Peyer's patch (tissue), 4 donors: ENCODE measurements at regions not wholly inside any gene's neighbourhood (a gene's known extent, or its start where the extent isn't known, plus 50 kb on each side); places are given as distances from the start of the nearest gene placed in this dataset.

ENCODE experiments used
- DNase-seq, 3 donors: peaks; one replicate each; pipeline ENCODE4 v3.0.0-alpha.2; 2017 to 2019
- H3K27ac ChIP-seq, 4 donors: fragments of 200-600 bp; sonication (generic); one replicate each; pipeline ENCODE4 v1.5.1; 2016 to 2019
- H3K27me3 ChIP-seq, 2 donors: fragments of 200-600 bp; sonication (generic); one replicate each; pipeline ENCODE4 v1.5.1; 2019
- H3K36me3 ChIP-seq, 3 donors: fragments of 200-600 bp; sonication (generic); one replicate each; pipeline ENCODE4 v1.5.1; 2016 to 2019
- H3K4me1 ChIP-seq, 4 donors: fragments of 200-600 bp; sonication (generic); one replicate each; pipeline ENCODE4 v1.5.1; 2016 to 2019
- H3K4me3 ChIP-seq, 4 donors: fragments of 200-600 bp; sonication (generic); 1 replicate in 3 of 4; 2 replicates in 1 of 4; pipeline ENCODE4 v1.5.1; 2016 to 2019; ENCODE audit warnings: mild to moderate bottlenecking in 1 of 4
- H3K9me3 ChIP-seq, 4 donors: fragments of 200-600 bp; sonication (generic); one replicate each; pipeline ENCODE4 v1.5.1; 2016 to 2019; ENCODE audit warnings: mild to moderate bottlenecking in 1 of 4
- POLR2A ChIP-seq, 2 donors: fragments of 450-650 bp; IDR thresholded peaks; one replicate each; pipeline ENCODE4 v1.5.1; 2017; ENCODE audit warnings: antibody characterized with exemption in 2 of 2, mild to moderate bottlenecking in 2 of 2, moderate library complexity in 2 of 2
- TF ChIP-seq, protein P1 (sequence below), 6 experiments: fragments of 450-650 bp in 4 of 6; fragments of 200-600 bp in 2 of 6; sonication (generic) in 1 of 6; IDR thresholded peaks; one replicate each; pipeline ENCODE4 v1.5.1; 2017 to 2019; ENCODE audit warnings: antibody characterized with exemption in 6 of 6, mild to moderate bottlenecking in 3 of 6, moderate library complexity in 1 of 6

GRCh38 chr10:123422261-123422660 lies 243.9 kb upstream of the GPR26 start:
- no peak for DNase-seq
- no peaks in the 10 kb centered on the region for H3K36me3 ChIP-seq
- H3K4me1 ChIP-seq, result no peaks in the 10 kb centered on the region
- no peak overlapping the region for H3K4me3 ChIP-seq
- no peak for TF ChIP-seq POLR2A (IDR thresholded peaks at IDR 0.05)
- TF ChIP-seq, protein P1, sequence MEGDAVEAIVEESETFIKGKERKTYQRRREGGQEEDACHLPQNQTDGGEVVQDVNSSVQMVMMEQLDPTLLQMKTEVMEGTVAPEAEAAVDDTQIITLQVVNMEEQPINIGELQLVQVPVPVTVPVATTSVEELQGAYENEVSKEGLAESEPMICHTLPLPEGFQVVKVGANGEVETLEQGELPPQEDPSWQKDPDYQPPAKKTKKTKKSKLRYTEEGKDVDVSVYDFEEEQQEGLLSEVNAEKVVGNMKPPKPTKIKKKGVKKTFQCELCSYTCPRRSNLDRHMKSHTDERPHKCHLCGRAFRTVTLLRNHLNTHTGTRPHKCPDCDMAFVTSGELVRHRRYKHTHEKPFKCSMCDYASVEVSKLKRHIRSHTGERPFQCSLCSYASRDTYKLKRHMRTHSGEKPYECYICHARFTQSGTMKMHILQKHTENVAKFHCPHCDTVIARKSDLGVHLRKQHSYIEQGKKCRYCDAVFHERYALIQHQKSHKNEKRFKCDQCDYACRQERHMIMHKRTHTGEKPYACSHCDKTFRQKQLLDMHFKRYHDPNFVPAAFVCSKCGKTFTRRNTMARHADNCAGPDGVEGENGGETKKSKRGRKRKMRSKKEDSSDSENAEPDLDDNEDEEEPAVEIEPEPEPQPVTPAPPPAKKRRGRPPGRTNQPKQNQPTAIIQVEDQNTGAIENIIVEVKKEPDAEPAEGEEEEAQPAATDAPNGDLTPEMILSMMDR (IDR thresholded peaks at IDR 0.05), result no peak
- no peak overlapping the region for H3K27ac ChIP-seq
- H3K27me3 ChIP-seq, result no peaks in the 10 kb centered on the region
- no peaks in the 10 kb centered on the region for H3K9me3 ChIP-seq

GRCh38 chr10:123424537-123424936 lies 241.6 kb upstream of the GPR26 start:
- Histone ChIP-seq H3K27ac (no peak overlapping the region), H3K27me3 (no peaks in the 10 kb centered on the region), H3K4me1 (no peaks in the 10 kb centered on the region), H3K9me3 (no peaks in the 10 kb centered on the region), H3K36me3 (no peaks in the 10 kb centered on the region), H3K4me3 (no peak overlapping the region)
- no peak for TF ChIP-seq POLR2A (IDR thresholded peaks at IDR 0.05)
- TF ChIP-seq, protein P1 (IDR thresholded peaks at IDR 0.05), result no peak
- no peak for DNase-seq

DNA sequence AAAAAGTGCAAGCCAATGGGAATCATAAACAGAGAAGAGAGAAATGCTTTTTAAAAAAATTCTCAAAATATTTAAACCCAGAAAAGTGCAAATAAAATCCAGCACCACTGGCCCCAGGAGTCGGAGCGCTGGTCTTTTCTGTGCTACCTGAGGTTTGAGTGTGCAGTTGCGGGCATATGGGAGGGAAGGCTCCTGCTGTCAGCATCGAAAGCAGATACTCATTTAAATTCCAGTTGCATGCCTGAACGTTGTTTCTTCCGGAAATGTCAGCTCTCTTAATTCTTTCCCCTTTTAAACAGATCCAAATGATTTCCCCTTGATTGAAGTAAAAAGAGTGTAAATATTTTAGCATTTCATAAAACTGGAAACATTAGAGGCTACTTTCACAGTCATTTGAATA lies 240.5 kb upstream of the GPR26 start:
- TF ChIP-seq, protein P1 (IDR thresholded peaks at IDR 0.05), result no peak
- no peak for TF ChIP-seq POLR2A (IDR thresholded peaks at IDR 0.05)
- DNase-seq, result no peak
- no peaks in the 10 kb centered on the region for H3K9me3 ChIP-seq
- no peak overlapping the region for H3K27ac ChIP-seq
- no peaks in the 10 kb centered on the region for H3K27me3 ChIP-seq
- no peaks in the 10 kb centered on the region for H3K4me1 ChIP-seq
- no peaks in the 10 kb centered on the region for H3K36me3 ChIP-seq
- H3K4me3 ChIP-seq, result no peak overlapping the region

GRCh38 chr10:123427165-123427786 lies 238.9 kb upstream of the GPR26 start:
- no peaks in the 10 kb centered on the region for H3K4me1 ChIP-seq
- TF ChIP-seq POLR2A (IDR thresholded peaks at IDR 0.05), result no peak
- TF ChIP-seq, protein P1 (IDR thresholded peaks at IDR 0.05), result no peak
- no peak overlapping the region for H3K27ac ChIP-seq
- no peaks in the 10 kb centered on the region for H3K27me3 ChIP-seq
- H3K36me3 ChIP-seq, result no peaks in the 10 kb centered on the region
- H3K9me3 ChIP-seq, result no peaks in the 10 kb centered on the region
- no peak for DNase-seq
- no peak overlapping the region for H3K4me3 ChIP-seq

GRCh38 chr10:123428391-123428790 lies 237.8 kb upstream of the GPR26 start:
- Histone ChIP-seq H3K4me3 (no peak overlapping the region), H3K4me1 (no peaks in the 10 kb centered on the region), H3K27ac (no peak overlapping the region), H3K36me3 (no peaks in the 10 kb centered on the region), H3K27me3 (no peaks in the 10 kb centered on the region), H3K9me3 (no peaks in the 10 kb centered on the region)
- TF ChIP-seq POLR2A (IDR thresholded peaks at IDR 0.05), result no peak
- TF ChIP-seq, protein P1 (IDR thresholded peaks at IDR 0.05), result no peak
- DNase-seq, result no peak
